Ovary (tissue), 1 donor: ENCODE measurements at regions not wholly inside any gene's neighbourhood (a gene's known extent, or its start where the extent isn't known, plus 50 kb on each side); places are given as distances from the start of the nearest gene placed in this dataset.

ENCODE experiments used
- EP300 ChIP-seq: sonication (generic); formaldehyde crosslinking; IDR thresholded peaks from one replicate; pipeline ENCODE4 v1.6.1; 2017; ENCODE audit warnings: antibody characterized with exemption
- POLR2A ChIP-seq: fragments of 450-650 bp; IDR thresholded peaks from one replicate; pipeline ENCODE4 v1.6.1; 2017; ENCODE audit warnings: antibody characterized with exemption, mild to moderate bottlenecking, moderate library complexity

DNA sequence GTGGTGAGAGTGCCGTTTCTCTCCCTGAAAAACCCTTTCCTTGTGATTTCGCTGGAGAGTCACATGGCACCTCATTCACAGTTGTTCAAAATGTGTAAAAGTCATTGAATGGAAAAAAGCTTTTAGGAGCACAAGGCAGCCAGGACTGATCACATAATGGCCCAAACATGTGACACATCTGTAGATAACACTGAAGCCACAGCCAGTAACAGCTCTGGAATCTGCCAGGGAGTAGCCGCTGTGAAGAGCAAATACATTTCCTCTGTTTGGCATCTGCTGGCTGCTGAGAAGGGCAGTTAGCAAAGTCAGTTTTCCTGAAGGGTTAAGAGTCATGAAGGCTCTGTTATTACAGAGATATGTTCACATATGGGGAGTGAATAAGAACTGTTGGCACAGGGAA is 271.8 kb downstream of the NNT start:
- TF ChIP-seq EP300: no peak
- no peak for TF ChIP-seq POLR2A
